Activated naive CD4-positive, alpha-beta T cell treated with anti-CD3 and anti-CD28 coated beads for 36 hours (primary cell): ENCODE measurements at regions not wholly inside any gene's neighbourhood (a gene's known extent, or its start where the extent isn't known, plus 50 kb on each side); places are given as distances from the start of the nearest gene placed in this dataset.

Source experiments
- CTCF ChIA-PET: fragments of 350-600 bp; sonication (Branson Sonifier 250); formaldehyde crosslinking; loops from one replicate; lab custom pipeline; 2021; ENCODE audit warnings: antibody characterized with exemption; lab: Charles Lee
- DNase-seq: peaks from one replicate; pipeline ENCODE4 v3.0.0-alpha.2; 2020
- H3K27ac Mint-ChIP-seq: one replicate; pipeline ENCODE4 v1.8.0; 2021; ENCODE audit warnings: mild to moderate bottlenecking, mixed read lengths
- H3K27me3 Mint-ChIP-seq: one replicate; pipeline ENCODE4 v1.8.0; 2021; ENCODE audit warnings: low read depth, mixed read lengths
- H3K36me3 Mint-ChIP-seq: one replicate; pipeline ENCODE4 v1.8.0; 2021; ENCODE audit warnings: low read depth, mixed read lengths
- H3K4me1 Mint-ChIP-seq: one replicate; pipeline ENCODE4 v1.8.0; 2021; ENCODE audit warnings: low read depth, mixed read lengths
- H3K4me3 Mint-ChIP-seq: one replicate; pipeline ENCODE4 v1.8.0; 2021; ENCODE audit warnings: mild to moderate bottlenecking, moderate library complexity, mixed read lengths
- H3K9me3 Mint-ChIP-seq: one replicate; pipeline ENCODE4 v1.8.0; 2021; ENCODE audit warnings: mixed read lengths
- intact Hi-C: fragments of 100-400 bp; cut with micrococcal nuclease; formaldehyde crosslinking; loops from one replicate; pipeline ENCODE4 v1.15.1; 2023

DNA sequence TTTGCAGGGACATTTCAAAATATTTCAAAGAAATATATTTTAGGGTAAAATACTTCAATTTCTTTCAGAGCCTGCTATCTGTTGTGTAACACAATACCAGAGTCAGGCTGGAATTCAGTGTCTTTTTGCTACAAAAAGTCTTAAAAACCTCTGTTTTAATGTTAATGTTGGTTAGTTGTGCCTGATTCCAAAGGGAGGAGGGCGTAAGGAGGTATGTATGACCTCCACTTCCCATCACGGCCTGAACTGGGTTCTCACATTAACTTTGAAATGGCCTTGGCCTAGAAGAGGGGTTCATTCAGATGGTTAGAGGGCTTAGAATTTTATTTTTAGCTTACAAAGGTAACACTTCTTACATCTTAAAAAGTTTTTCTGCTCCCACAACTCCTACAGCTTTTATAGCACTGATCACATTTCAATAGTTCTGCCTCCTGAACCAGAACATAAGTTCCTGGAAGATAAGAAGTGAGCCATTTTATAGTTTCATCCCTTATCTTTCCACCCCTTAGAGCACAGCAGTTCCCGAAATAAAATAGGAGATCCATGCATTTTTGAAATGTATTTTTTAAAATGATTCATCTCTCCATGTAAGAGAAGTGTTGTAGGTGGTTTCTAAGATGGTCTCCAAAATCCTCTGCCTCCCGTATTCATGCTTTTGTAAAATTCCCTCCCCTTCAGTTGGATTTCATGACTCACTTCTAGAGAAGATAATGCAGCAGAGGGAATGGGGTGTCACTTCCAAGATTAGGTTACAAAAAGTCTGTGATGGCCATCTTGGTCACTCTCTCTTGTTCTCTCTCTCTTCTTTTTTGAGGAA is 543.1 kb upstream of the NECTIN3 start:
- Mint-ChIP-seq H3K4me1 (no peaks in the 10 kb centered on the region), H3K4me3 (no peak overlapping the region), H3K27ac (no peak overlapping the region), H3K9me3 (no peaks in the 10 kb centered on the region), H3K27me3 (peaks cover 13% of the 10 kb centered on the region), H3K36me3 (no peaks in the 10 kb centered on the region)
- CTCF ChIA-PET = interaction anchor here (0.6 kb wide), 1 partner anchor 862 kb away, joined by 3 read pairs; no protein-coding TSS in a partner anchor
- intact Hi-C loops = no loop called here
- DNase-seq = no peak

DNA sequence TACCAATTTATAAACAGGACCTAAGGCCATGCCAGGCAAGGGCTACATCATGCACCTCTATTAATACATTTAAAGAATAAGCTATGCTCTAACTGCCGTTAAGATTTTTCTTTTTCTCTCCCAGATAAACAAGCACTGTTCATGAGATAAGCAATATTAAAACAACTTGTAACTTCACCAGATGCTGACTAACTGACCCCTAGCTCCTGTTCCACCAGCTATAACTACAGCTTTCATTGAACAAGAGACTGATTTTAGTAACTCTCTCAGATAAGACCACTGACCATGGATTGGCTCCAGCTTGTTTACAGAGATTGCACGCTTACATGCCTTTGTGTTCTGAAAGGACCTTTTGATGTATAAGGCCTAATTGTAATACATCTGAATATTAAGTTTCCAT is 540.7 kb upstream of the NECTIN3 start:
- no peak for DNase-seq
- Mint-ChIP-seq H3K27ac (no peak overlapping the region), H3K27me3 (peaks cover 9% of the 10 kb centered on the region), H3K4me3 (no peak overlapping the region), H3K36me3 (no peaks in the 10 kb centered on the region), H3K9me3 (no peaks in the 10 kb centered on the region), H3K4me1 (no peaks in the 10 kb centered on the region)
- intact Hi-C loops = no loop called here
- CTCF ChIA-PET = no interaction called here

DNA sequence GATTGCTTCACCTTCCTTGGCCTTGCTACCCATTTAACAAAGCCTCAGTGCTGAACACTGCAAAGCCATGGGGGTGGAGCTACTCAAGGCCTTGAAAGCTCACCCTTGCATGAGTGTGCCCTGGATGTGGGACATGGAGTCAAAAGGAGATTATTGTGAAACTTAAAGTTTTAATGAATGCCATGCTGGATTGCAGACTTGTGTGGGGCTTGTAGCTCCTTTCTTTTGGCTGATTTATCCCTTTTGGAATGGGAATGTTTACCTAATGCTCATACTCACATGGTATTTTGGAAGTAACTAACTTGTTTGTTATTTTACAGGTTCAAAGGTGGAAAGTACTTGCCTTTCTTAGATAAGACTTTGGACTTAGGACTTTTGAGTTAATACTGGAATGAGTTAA is 538.5 kb upstream of the NECTIN3 start:
- no peak overlapping the region for H3K27ac Mint-ChIP-seq
- DNase-seq = no peak
- H3K36me3 Mint-ChIP-seq = no peaks in the 10 kb centered on the region
- CTCF ChIA-PET = interaction anchor here (0.7 kb wide), 1 partner anchor 111 kb away, joined by 3 read pairs; no protein-coding TSS in a partner anchor
- H3K27me3 Mint-ChIP-seq = peaks cover 10% of the 10 kb centered on the region
- intact Hi-C loops = no loop called here
- no peaks in the 10 kb centered on the region for H3K4me1 Mint-ChIP-seq
- H3K4me3 Mint-ChIP-seq = no peak overlapping the region
- H3K9me3 Mint-ChIP-seq = no peaks in the 10 kb centered on the region

DNA sequence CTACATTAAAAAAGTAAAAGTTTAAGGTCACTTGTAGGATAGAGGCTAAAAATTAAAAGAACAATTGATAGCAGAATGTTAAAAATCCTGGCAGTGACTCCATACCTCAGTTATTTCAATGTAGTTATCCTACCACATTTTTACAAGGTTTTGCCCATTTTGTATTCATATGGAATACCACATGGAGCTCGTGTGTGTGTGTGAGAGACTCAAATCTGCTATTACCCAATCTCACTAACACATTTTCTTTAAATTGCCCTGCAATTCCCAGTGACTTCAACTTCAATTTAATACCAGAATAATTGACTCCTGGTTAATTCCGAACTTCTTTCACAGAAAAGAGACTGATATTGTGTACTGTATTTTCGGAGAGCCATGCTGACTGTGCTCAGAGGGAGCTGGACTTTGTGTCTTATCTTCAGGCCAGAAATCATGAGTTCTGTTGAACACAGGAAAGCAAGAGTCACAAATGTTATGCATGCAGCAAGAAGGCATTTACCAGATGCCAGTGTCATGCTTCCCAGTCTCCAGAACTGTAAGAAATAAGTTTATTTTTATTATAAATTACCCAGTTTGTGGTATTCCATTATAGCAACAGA is 529.0 kb upstream of the NECTIN3 start:
- Mint-ChIP-seq H3K27me3 (peaks cover 6% of the 10 kb centered on the region), H3K9me3 (no peaks in the 10 kb centered on the region), H3K36me3 (no peaks in the 10 kb centered on the region), H3K27ac (no peak overlapping the region), H3K4me3 (no peak overlapping the region), H3K4me1 (no peaks in the 10 kb centered on the region)
- CTCF ChIA-PET = no interaction called here
- intact Hi-C loops = no loop called here
- no peak for DNase-seq

DNA sequence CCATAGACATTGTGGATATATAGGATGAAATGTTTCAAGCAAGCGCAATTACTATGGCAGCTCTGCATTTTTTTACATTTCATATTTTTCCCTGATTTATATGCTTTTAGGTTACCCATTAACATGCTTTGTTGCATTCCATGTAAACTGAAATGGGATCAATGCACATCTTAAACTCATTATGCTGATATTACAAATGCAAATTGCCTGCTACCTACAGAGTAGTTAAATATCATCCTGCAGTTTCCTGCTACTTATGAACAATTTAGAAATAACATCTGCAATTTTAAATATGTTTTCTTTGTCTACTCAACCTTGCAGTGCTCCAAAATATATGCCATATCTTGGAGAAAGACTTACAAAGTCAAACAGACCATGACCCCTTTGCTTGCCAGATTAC is 526.9 kb upstream of the NECTIN3 start:
- Mint-ChIP-seq H3K36me3 (no peaks in the 10 kb centered on the region), H3K4me3 (no peak overlapping the region), H3K9me3 (no peaks in the 10 kb centered on the region), H3K27me3 (peaks cover 6% of the 10 kb centered on the region), H3K27ac (no peak overlapping the region), H3K4me1 (no peaks in the 10 kb centered on the region)
- intact Hi-C loops = no loop called here
- DNase-seq = no peak
- CTCF ChIA-PET = no interaction called here

DNA sequence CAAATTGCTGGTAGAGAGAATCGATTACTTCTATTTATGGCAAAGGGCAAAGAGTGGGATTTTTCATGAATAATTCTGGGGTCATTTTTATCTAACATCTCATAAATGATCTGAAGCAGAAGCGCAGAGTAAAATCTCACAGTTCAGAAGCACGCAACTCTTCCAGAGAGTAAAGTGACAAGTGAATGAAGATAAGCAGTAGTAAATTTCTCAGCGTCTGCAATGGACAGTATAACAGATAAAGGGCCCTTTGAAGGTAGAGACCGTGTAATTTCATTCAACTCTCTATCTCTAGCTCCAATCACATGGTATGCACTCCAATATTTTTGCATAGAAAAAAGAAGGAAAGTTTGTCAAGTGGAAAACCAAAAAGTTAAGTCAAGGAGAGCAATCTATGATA is 521.1 kb upstream of the NECTIN3 start:
- Mint-ChIP-seq H3K27me3 (peaks cover 3% of the 10 kb centered on the region), H3K4me3 (no peak overlapping the region), H3K27ac (no peak overlapping the region), H3K9me3 (no peaks in the 10 kb centered on the region), H3K4me1 (no peaks in the 10 kb centered on the region), H3K36me3 (no peaks in the 10 kb centered on the region)
- intact Hi-C loops = no loop called here
- DNase-seq = no peak
- CTCF ChIA-PET = no interaction called here

DNA sequence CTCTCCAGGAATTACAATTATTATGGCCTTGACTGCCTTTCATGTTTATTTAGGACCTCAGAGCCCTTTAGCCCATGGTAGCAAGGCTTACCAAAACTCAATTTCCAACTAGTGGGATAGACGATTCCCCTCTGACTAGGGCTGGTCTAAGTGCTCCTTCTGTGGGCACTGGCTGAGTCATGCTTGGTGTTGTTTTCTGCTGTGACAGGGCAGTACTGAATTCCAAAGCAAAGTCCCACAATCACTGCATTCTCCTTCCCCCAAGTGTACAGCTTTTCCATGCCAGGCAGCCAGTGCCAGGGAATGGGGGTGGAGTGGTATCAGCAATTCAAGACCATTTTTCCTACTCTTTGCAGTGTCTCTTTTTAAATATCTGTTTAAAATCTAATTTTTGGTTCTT is 509.0 kb upstream of the NECTIN3 start:
- Mint-ChIP-seq H3K36me3 (no peaks in the 10 kb centered on the region), H3K4me1 (no peaks in the 10 kb centered on the region), H3K27me3 (peaks cover 21% of the 10 kb centered on the region), H3K27ac (no peak overlapping the region), H3K4me3 (no peak overlapping the region), H3K9me3 (peaks cover 6% of the 10 kb centered on the region)
- intact Hi-C loops = no loop called here
- DNase-seq = no peak
- CTCF ChIA-PET = no interaction called here

DNA sequence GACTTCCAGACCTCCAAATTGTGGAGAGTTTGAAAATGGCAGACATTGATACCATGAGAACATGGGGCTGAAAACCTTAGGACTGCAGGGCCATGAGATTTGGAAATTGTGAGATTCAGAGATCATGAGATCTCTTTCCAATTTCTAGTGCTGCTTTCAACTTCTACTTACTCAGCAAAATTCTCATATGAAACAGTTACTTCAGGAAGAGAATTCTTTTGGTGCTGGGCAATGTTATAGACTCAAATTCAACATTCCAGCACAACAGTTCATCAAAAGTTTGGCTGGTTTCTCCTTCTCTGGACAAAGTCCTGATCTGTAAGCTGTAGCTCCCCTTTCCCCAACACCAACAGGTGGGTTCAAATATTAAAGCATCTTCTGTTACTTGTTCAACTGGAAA is 506.9 kb upstream of the NECTIN3 start:
- intact Hi-C loops = no loop called here
- DNase-seq = no peak
- CTCF ChIA-PET = no interaction called here
- Mint-ChIP-seq H3K27ac (no peak overlapping the region), H3K36me3 (no peaks in the 10 kb centered on the region), H3K4me1 (no peaks in the 10 kb centered on the region), H3K27me3 (peaks cover 21% of the 10 kb centered on the region), H3K9me3 (peaks cover 6% of the 10 kb centered on the region), H3K4me3 (no peak overlapping the region)

DNA sequence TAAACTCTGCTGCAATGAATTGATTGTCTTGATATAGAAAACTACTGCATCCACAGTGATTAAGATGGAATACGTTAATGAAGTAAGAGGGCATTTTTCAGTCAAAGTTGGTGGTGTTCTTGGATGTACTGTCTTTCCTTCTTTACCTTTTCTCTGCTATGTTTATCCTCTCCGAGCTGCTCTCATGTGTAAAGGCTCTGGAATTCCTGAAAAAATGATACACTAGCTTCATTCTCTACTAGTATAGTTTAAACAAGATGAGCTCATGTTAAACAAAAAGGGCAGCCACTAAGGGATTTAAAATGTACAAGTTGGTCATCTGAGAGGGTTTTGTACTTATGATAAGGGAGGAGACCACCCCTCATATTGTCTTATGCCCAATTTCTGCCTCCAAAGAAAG is 504.6 kb upstream of the NECTIN3 start:
- Mint-ChIP-seq H3K27me3 (peaks cover 15% of the 10 kb centered on the region), H3K9me3 (no peaks in the 10 kb centered on the region), H3K27ac (no peak overlapping the region), H3K4me1 (no peaks in the 10 kb centered on the region), H3K4me3 (no peak overlapping the region), H3K36me3 (no peaks in the 10 kb centered on the region)
- intact Hi-C loops = no loop called here
- DNase-seq = no peak
- CTCF ChIA-PET = no interaction called here

DNA sequence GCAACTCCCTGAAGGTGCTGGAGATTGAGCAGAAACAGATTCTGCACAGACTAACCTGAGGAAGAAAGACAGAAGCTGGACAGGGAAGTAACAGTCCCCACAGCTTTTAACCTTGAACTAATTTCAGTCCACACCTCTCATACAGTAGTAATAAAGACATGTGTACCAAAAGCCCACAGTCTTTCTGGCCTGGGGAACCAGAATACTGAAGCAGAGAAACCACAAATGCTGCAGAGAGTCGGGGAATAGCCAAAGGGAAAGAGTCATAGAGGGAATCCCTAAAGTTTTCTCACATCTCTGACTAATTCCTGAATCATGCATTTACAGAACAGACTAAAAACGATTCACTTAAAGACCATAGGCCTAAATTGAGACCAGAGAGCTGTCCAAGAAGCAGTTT is 503.4 kb upstream of the NECTIN3 start:
- Mint-ChIP-seq H3K4me3 (no peak overlapping the region), H3K27ac (no peak overlapping the region), H3K36me3 (no peaks in the 10 kb centered on the region), H3K27me3 (peaks cover 12% of the 10 kb centered on the region), H3K4me1 (no peaks in the 10 kb centered on the region), H3K9me3 (no peaks in the 10 kb centered on the region)
- DNase-seq = no peak
- intact Hi-C loops = no loop called here
- CTCF ChIA-PET = no interaction called here

DNA sequence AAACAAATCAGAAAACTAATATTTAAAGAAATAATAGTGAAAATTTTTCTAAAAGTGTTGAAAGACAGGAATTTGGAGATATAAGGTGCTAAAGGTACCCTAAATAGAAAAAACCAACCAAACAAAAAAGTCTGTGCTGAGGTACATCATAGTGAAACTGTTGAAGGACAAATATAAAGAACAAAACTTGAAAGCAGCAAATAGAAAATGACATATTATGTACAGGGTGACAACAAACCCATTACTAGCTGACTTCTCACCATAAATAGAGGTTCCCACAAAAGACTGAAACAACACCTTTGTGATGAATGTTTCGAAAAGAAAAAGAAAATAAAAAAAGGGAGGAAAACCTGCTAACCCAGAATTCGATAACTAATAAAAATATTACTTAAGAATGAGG is 502.5 kb upstream of the NECTIN3 start:
- Mint-ChIP-seq H3K27me3 (peaks cover 5% of the 10 kb centered on the region), H3K36me3 (no peaks in the 10 kb centered on the region), H3K4me3 (no peak overlapping the region), H3K4me1 (no peaks in the 10 kb centered on the region), H3K27ac (no peak overlapping the region), H3K9me3 (no peaks in the 10 kb centered on the region)
- CTCF ChIA-PET = no interaction called here
- DNase-seq = no peak
- intact Hi-C loops = no loop called here

DNA sequence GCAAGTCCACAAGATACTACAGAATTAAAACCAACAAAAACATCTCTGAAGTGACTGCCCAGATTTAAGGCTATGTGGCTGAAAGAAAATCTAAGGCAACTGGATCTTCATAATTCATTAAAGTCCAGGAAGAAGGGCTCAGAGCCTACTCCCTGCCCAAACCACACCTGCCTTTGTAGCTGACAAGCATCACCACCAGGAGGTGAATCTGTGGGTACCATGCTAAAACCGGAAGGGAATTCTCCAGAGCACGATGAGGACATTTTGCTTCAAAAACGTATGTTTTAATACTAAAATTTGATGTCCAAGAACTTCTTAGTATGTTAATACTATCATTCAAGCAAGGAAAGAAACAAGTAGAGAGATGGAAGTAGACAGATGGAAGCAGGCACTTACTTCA is 495.9 kb upstream of the NECTIN3 start:
- no peak for DNase-seq
- Mint-ChIP-seq H3K36me3 (no peaks in the 10 kb centered on the region), H3K4me1 (no peaks in the 10 kb centered on the region), H3K4me3 (no peak overlapping the region), H3K9me3 (no peaks in the 10 kb centered on the region), H3K27ac (no peak overlapping the region), H3K27me3 (no peaks in the 10 kb centered on the region)
- CTCF ChIA-PET = interaction anchor here (0.7 kb wide), 1 partner anchor 846 kb away, joined by 3 read pairs; no protein-coding TSS in a partner anchor
- intact Hi-C loops = no loop called here

DNA sequence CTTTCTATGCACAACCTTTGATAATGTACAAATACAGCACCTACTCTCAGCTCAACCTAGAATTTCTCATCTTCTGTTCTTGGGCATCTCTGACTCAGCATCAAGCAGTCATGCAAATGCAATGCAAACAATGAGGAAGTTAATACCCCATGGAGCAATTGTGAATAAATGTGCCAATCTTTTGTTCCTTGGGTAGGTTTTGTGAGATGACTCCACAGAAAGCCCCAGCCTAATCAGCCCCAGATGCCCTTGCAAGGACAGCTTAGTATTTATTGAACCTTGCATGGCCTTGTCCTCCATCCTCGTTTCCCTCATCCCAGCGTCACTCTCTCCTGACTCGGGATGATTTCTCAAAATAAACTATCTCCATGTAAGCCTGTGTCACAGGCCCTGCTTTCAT is 494.7 kb upstream of the NECTIN3 start:
- Mint-ChIP-seq H3K4me1 (no peaks in the 10 kb centered on the region), H3K36me3 (no peaks in the 10 kb centered on the region), H3K4me3 (no peak overlapping the region), H3K27ac (no peak overlapping the region), H3K9me3 (no peaks in the 10 kb centered on the region), H3K27me3 (no peaks in the 10 kb centered on the region)
- CTCF ChIA-PET = interaction anchor here (0.7 kb wide), 1 partner anchor 105 kb away, joined by 3 read pairs; no protein-coding TSS in a partner anchor
- intact Hi-C loops = no loop called here
- no peak for DNase-seq
